Neural progenitor cell (in vitro differentiated cells): ENCODE measurements at regions not wholly inside any gene's neighbourhood (a gene's known extent, or its start where the extent isn't known, plus 50 kb on each side); places are given as distances from the start of the nearest gene placed in this dataset.

Experiments used
- DNase-seq: peaks from one replicate; pipeline ENCODE4 v3.0.0-alpha.2; 2016; ENCODE audit warnings: low spot score
- H2AFZ ChIP-seq: fragments of 200-600 bp; sonication (generic); replicated peaks from 2 replicates; pipeline ENCODE4 v1.6.1; 2016; ENCODE audit warnings: antibody characterized with exemption
- H3F3A ChIP-seq: fragments of 200-600 bp; sonication (generic); 2 replicates; pipeline ENCODE4 v1.6.1; 2016; ENCODE audit warnings: antibody characterized with exemption, low read depth
- H3K27ac ChIP-seq: fragments of 200-600 bp; sonication (generic); 2 replicates; pipeline ENCODE4 v1.5.1; 2016; ENCODE audit warnings: mild to moderate bottlenecking
- H3K27me3 ChIP-seq: fragments of 200-600 bp; sonication (generic); 2 replicates; pipeline ENCODE4 v1.6.1; 2016; ENCODE audit warnings: mild to moderate bottlenecking, moderate library complexity
- H3K36me3 ChIP-seq: fragments of 200-600 bp; sonication (generic); 2 replicates; pipeline ENCODE4 v1.5.1; 2016
- H3K4me1 ChIP-seq: fragments of 200-600 bp; sonication (generic); 2 replicates; pipeline ENCODE4 v1.6.1; 2016; ENCODE audit warnings: mixed run types
- H3K4me2 ChIP-seq: fragments of 200-600 bp; sonication (generic); 2 replicates; pipeline ENCODE4 v1.6.1; 2016
- H3K4me3 ChIP-seq: fragments of 200-600 bp; sonication (generic); 2 replicates; pipeline ENCODE4 v1.5.1; 2016
- H3K79me2 ChIP-seq: fragments of 200-600 bp; sonication (generic); 2 replicates; pipeline ENCODE4 v1.6.1; 2016; ENCODE audit warnings: low read depth
- H3K9ac ChIP-seq: fragments of 200-600 bp; sonication (generic); 2 replicates; pipeline ENCODE4 v1.6.1; 2016
- H3K9me3 ChIP-seq: fragments of 200-600 bp; sonication (generic); 2 replicates; pipeline ENCODE4 v1.5.1; 2016; ENCODE audit warnings: low read depth
- H4K20me1 ChIP-seq: fragments of 200-600 bp; sonication (generic); 2 replicates; pipeline ENCODE4 v1.6.1; 2016; ENCODE audit warnings: low read depth
- H3K27ac Mint-ChIP-seq: 3 replicates; pipeline ENCODE4 v1.8.0; 2021; ENCODE audit warnings: mixed read lengths
- H3K27me3 Mint-ChIP-seq: 2 replicates; pipeline ENCODE4 v1.8.0; 2022; ENCODE audit warnings: low read depth, mild to moderate bottlenecking, inconsistent platforms, moderate library complexity, mixed read lengths; ENCODE audit not compliant: insufficient read depth
- H3K36me3 Mint-ChIP-seq: 3 replicates; pipeline ENCODE4 v1.8.0; 2021; ENCODE audit warnings: mixed read lengths
- H3K4me1 Mint-ChIP-seq: 3 replicates; pipeline ENCODE4 v1.8.0; 2021; ENCODE audit warnings: mixed read lengths
- H3K4me3 Mint-ChIP-seq: 3 replicates; pipeline ENCODE4 v1.8.0; 2021; ENCODE audit warnings: mild to moderate bottlenecking, moderate library complexity, mixed read lengths
- H3K9me3 Mint-ChIP-seq: 3 replicates; pipeline ENCODE4 v1.8.0; 2020; ENCODE audit warnings: mixed read lengths
- CTCF ChIP-seq: fragments of 200-600 bp; sonication (generic); IDR thresholded peaks from 2 replicates; pipeline ENCODE4 v1.5.1; 2017; ENCODE audit warnings: antibody characterized with exemption, mild to moderate bottlenecking
- EZH2 ChIP-seq: fragments of 200-600 bp; sonication (generic); IDR thresholded peaks from 2 replicates; pipeline ENCODE4 v1.6.1; 2017; ENCODE audit warnings: antibody characterized with exemption, mild to moderate bottlenecking, moderate library complexity
- EZH2phosphoT487 ChIP-seq: fragments of 200-600 bp; sonication (generic); IDR thresholded peaks from 2 replicates; pipeline ENCODE4 v1.6.1; 2017; ENCODE audit warnings: antibody characterized with exemption

DNA sequence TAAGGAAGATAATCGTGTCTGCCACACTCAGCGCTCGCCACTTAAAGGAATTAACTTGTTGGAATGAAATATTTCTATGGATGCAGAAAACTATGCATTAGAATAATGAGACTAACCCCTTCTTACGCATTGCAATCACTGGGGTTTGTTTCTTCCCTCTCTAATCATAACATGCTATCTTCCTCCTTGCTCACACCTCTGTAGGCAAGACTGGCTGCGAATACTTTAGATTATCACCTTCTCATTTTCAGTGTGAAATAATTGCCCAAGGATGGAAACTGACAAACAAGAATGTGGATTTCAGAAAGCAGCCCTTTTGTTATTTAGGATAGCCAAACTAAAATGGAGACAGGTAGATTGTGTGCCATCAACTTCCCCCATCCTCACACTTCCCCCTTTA, 349.4 kb downstream of the MID1IP1 start:
- no peak overlapping the region for H3K4me3 Mint-ChIP-seq
- Histone ChIP-seq H3K9ac (no peak overlapping the region), H3K4me3 (no peak overlapping the region), H3K79me2 (no peaks in the 10 kb centered on the region), H3K4me1 (no peaks in the 10 kb centered on the region), H4K20me1 (no peaks in the 10 kb centered on the region), H2AFZ (no peak overlapping the region), H3K27ac (no peak overlapping the region), H3K9me3 (no peaks in the 10 kb centered on the region), H3K4me2 (no peak overlapping the region), H3K27me3 (no peaks in the 10 kb centered on the region), H3K36me3 (no peaks in the 10 kb centered on the region), H3F3A (no peaks in the 10 kb centered on the region)
- no peak for DNase-seq
- no peaks in the 10 kb centered on the region for H3K9me3 Mint-ChIP-seq
- H3K4me1 Mint-ChIP-seq: peaks cover 8% of the 10 kb centered on the region
- no peak overlapping the region for H3K27ac Mint-ChIP-seq
- H3K27me3 Mint-ChIP-seq: no peaks in the 10 kb centered on the region
- TF ChIP-seq EZH2phosphoT487 (no peak), EZH2 (no peak), CTCF (no peak)
- H3K36me3 Mint-ChIP-seq: no peaks in the 10 kb centered on the region

- H3K27me3 ChIP-seq: no peaks in the 10 kb centered on the region
- no peaks in the 10 kb centered on the region for H3K9me3 ChIP-seq
- no peak overlapping the region for H3K4me2 ChIP-seq
- no peaks in the 10 kb centered on the region for H3K9me3 Mint-ChIP-seq
- H3K27ac Mint-ChIP-seq: no peak overlapping the region
- H4K20me1 ChIP-seq: no peaks in the 10 kb centered on the region
- TF ChIP-seq EZH2phosphoT487 (no peak), CTCF (peak; percentile 70), EZH2 (no peak)
- no peaks in the 10 kb centered on the region for H3F3A ChIP-seq
- no peak overlapping the region for H3K27ac ChIP-seq
- H3K27me3 Mint-ChIP-seq: no peaks in the 10 kb centered on the region
- H3K9ac ChIP-seq: no peak overlapping the region
- H3K79me2 ChIP-seq: no peaks in the 10 kb centered on the region
- peak overlapping the region; percentile 51 for H2AFZ ChIP-seq
- peak; percentile 67 for DNase-seq
- H3K36me3 Mint-ChIP-seq: no peaks in the 10 kb centered on the region
- H3K4me3 Mint-ChIP-seq: no peak overlapping the region
- no peaks in the 10 kb centered on the region for H3K4me1 ChIP-seq
- no peak overlapping the region for H3K4me3 ChIP-seq
- H3K4me1 Mint-ChIP-seq: peaks cover 8% of the 10 kb centered on the region
- no peaks in the 10 kb centered on the region for H3K36me3 ChIP-seq
Measured at GRCh38 chrX:39152106-39152649, 350.9 kb downstream of the MID1IP1 start.

GRCh38 chrX:39156051-39156450, 354.8 kb downstream of the MID1IP1 start:
- no peak overlapping the region for H3K9ac ChIP-seq
- H3K27me3 ChIP-seq: no peaks in the 10 kb centered on the region
- no peak overlapping the region for H3K27ac ChIP-seq
- no peak overlapping the region for H3K4me2 ChIP-seq
- no peaks in the 10 kb centered on the region for H3K4me1 ChIP-seq
- H3F3A ChIP-seq: no peaks in the 10 kb centered on the region
- H2AFZ ChIP-seq: no peak overlapping the region
- H3K9me3 ChIP-seq: no peaks in the 10 kb centered on the region
- Mint-ChIP-seq H3K4me1 (peaks cover 2% of the 10 kb centered on the region), H3K9me3 (peaks cover 2% of the 10 kb centered on the region), H3K27ac (no peak overlapping the region), H3K4me3 (no peak overlapping the region), H3K27me3 (no peaks in the 10 kb centered on the region), H3K36me3 (no peaks in the 10 kb centered on the region)
- no peaks in the 10 kb centered on the region for H3K36me3 ChIP-seq
- TF ChIP-seq EZH2 (no peak), EZH2phosphoT487 (no peak), CTCF (no peak)
- H3K4me3 ChIP-seq: no peak overlapping the region
- H3K79me2 ChIP-seq: no peaks in the 10 kb centered on the region
- no peaks in the 10 kb centered on the region for H4K20me1 ChIP-seq
- no peak for DNase-seq
